Natural killer cell (primary cell): ENCODE measurements at regions not wholly inside any gene's neighbourhood (a gene's known extent, or its start where the extent isn't known, plus 50 kb on each side); places are given as distances from the start of the nearest gene placed in this dataset.

ENCODE experiments used
- ATAC-seq, 3 donors: fragments of 150-1000 bp in 2 of 3; fragments of 200-7000 bp in 1 of 3; cut with Tn5 transposase; 1 replicate in 1 of 3; 2 replicates in 2 of 3; pipeline ENCODE4 v1.10.0; 2021; ENCODE audit warnings: mild to moderate bottlenecking in 2 of 3, moderate library complexity in 2 of 3
- DNase-seq, 2 donors: peaks; one replicate each; pipeline versions ENCODE4 v3.0.0 to v3.0.0-alpha.2; 2013 to 2021; ENCODE audit warnings: mixed read lengths in 1 of 2
- H3K27ac ChIP-seq: one replicate; pipeline ENCODE4 v1.5.1; 2013; ENCODE audit warnings: mild to moderate bottlenecking, low read length
- H3K27me3 ChIP-seq: one replicate; pipeline ENCODE4 v1.6.1; 2013; ENCODE audit warnings: low read length; ENCODE audit not compliant: control insufficient read depth, insufficient read depth
- H3K36me3 ChIP-seq: one replicate; pipeline ENCODE4 v1.6.1; 2013; ENCODE audit warnings: low read length; ENCODE audit not compliant: control insufficient read depth, insufficient read depth
- H3K4me1 ChIP-seq: one replicate; pipeline ENCODE4 v1.6.1; 2013; ENCODE audit warnings: low read length; ENCODE audit not compliant: control insufficient read depth, insufficient read depth
- H3K4me3 ChIP-seq: one replicate; pipeline ENCODE4 v1.5.1; 2013; ENCODE audit warnings: low read length
- H3K9me3 ChIP-seq: one replicate; pipeline ENCODE4 v1.6.1; 2013; ENCODE audit warnings: low read length; ENCODE audit not compliant: control insufficient read depth, insufficient read depth
- H3K27ac Mint-ChIP-seq, 2 donors: one replicate each; pipeline ENCODE4 v1.8.0; 2022; ENCODE audit warnings: mild to moderate bottlenecking in 2 of 2, mixed read lengths in 2 of 2, moderate library complexity in 1 of 2
- H3K27me3 Mint-ChIP-seq, 2 donors: one replicate each; pipeline ENCODE4 v1.8.0; 2022; ENCODE audit warnings: low read depth in 2 of 2, mixed read lengths in 2 of 2
- H3K36me3 Mint-ChIP-seq: one replicate; pipeline ENCODE4 v1.8.0; 2022; ENCODE audit warnings: mixed read lengths
- H3K4me1 Mint-ChIP-seq, 2 donors: one replicate each; pipeline ENCODE4 v1.8.0; 2022; ENCODE audit warnings: mixed read lengths in 2 of 2
- H3K4me3 Mint-ChIP-seq: one replicate; pipeline ENCODE4 v1.8.0; 2022; ENCODE audit warnings: mild to moderate bottlenecking, moderate library complexity, mixed read lengths
- H3K9me3 Mint-ChIP-seq, 2 donors: one replicate each; pipeline ENCODE4 v1.8.0; 2022; ENCODE audit warnings: mixed read lengths in 2 of 2
- WGBS: methylation state at CpG from one replicate; pipeline ENCODE4 v1.1.7; 2013; ENCODE audit warnings: missing lambda C conversion rate; ENCODE audit not compliant: insufficient coverage; 5-methylcytosine and 5-hydroxymethylcytosine counted together
- intact Hi-C: fragments of 100-400 bp; cut with micrococcal nuclease; formaldehyde crosslinking; loops from one replicate; pipeline ENCODE4 v1.14.2; 2022
- TF ChIP-seq, protein P1 (sequence below): fragments of 200-600 bp; IDR thresholded peaks from one replicate; pipeline ENCODE4 v1.8.0; 2022; ENCODE audit warnings: antibody characterized with exemption

DNA sequence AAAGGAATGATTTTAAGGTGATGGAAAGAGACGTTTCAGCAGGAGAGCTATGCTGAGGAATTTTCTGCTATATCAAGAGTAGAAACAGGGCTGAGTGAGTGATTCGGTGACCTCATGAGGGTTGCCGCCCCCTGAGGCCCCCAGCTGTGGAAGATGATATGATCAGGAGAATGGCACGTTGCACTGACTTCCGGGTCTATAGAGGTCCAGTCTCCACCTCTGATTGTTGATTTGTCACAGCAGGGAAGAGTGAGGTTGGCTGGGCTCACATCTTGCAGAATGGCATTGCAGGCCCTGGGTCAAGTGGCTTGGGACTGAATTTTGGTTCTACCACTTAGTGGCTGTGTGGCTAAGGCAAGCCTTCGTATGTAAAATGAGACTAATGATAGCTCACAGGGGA, 205.1 kb downstream of the SNX19 start:
- Histone ChIP-seq H3K4me1 (no peaks in the 10 kb centered on the region), H3K9me3 (no peaks in the 10 kb centered on the region), H3K36me3 (no peaks in the 10 kb centered on the region), H3K27me3 (no peaks in the 10 kb centered on the region), H3K4me3 (no peak overlapping the region), H3K27ac (no peak overlapping the region)
- H3K9me3 Mint-ChIP-seq, result no peaks in the 10 kb centered on the region
- DNase-seq (no peak), ATAC-seq (no peak)
- no peaks in the 10 kb centered on the region for H3K36me3 Mint-ChIP-seq
- H3K27me3 Mint-ChIP-seq, result peaks cover 4 to 22% of the 10 kb centered on the region in 2 donors
- TF ChIP-seq, protein P1, sequence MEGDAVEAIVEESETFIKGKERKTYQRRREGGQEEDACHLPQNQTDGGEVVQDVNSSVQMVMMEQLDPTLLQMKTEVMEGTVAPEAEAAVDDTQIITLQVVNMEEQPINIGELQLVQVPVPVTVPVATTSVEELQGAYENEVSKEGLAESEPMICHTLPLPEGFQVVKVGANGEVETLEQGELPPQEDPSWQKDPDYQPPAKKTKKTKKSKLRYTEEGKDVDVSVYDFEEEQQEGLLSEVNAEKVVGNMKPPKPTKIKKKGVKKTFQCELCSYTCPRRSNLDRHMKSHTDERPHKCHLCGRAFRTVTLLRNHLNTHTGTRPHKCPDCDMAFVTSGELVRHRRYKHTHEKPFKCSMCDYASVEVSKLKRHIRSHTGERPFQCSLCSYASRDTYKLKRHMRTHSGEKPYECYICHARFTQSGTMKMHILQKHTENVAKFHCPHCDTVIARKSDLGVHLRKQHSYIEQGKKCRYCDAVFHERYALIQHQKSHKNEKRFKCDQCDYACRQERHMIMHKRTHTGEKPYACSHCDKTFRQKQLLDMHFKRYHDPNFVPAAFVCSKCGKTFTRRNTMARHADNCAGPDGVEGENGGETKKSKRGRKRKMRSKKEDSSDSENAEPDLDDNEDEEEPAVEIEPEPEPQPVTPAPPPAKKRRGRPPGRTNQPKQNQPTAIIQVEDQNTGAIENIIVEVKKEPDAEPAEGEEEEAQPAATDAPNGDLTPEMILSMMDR, result no peak
- intact Hi-C loops, result no loop called here
- no peak overlapping the region for H3K27ac Mint-ChIP-seq
- WGBS, result 85% methylated on average over 6 of the region's 6 CpGs
- no peaks in the 10 kb centered on the region for H3K4me1 Mint-ChIP-seq
- no peak overlapping the region for H3K4me3 Mint-ChIP-seq

DNA sequence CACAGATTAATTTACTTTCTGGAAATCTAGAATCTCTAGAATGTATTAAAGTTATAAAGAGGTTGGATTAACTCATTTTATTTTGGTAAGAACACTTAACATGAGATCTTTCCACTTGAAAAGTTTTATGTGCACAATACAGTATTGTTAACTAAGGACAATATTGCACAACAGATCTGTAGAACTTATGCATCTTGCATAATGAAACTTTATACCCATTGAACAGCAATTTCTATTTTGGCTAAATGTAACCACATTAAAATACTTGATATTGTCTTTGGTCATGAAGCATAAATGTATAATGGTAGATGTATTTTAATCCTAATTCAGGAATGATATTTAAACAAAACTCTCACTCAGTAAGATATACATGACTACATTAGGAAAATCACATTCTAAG, 203.8 kb downstream of the SNX19 start:
- no peak overlapping the region for H3K4me3 Mint-ChIP-seq

DNA sequence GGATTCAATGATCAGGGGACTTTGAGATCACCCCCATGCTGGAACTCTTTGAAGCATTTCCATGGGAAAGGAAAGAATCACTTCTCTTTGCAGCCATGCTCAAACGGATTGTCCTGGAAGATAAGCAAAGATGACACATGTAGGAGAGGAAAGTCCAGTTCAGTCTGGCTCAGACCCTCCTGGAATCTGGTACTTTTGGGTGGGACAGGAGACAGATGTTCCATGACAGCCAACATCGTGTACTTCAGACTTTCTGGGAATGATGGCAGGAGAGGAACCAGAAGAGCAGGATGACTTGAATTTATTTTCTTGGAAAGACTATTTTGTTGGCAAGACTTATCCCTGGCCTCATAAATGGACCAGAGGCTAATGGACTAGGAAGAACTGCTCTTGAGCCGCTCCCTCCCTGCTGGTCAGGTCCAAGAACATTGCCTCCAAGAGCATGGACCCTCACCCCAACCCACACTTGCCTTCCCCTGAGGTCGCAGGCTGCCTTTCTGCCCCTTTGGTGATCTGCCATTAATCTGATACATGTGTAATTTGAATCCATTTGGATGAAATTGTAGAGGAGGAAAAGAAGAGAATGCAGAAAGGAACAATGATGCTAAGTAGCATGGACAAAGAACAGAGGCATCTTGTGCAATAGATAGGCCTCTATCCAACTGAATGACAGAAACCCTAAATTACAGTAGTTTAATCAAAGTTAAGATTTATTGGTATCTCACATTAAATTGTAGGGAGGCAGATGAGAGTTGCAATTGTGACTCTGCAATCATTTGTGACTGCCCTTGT, 201.0 kb downstream of the SNX19 start:
- no peaks in the 10 kb centered on the region for H3K27me3 ChIP-seq
- TF ChIP-seq, protein P1, result no peak
- Mint-ChIP-seq H3K4me3 (no peak overlapping the region), H3K36me3 (no peaks in the 10 kb centered on the region), H3K27me3 (peaks cover 4 to 16% of the 10 kb centered on the region in 2 donors), H3K4me1 (no peaks in the 10 kb centered on the region), H3K9me3 (no peaks in the 10 kb centered on the region), H3K27ac (no peak overlapping the region)
- no peaks in the 10 kb centered on the region for H3K9me3 ChIP-seq
- 77% methylated on average over 4 of the region's 4 CpGs for WGBS
- H3K4me3 ChIP-seq, result no peak overlapping the region
- intact Hi-C loops, result no loop called here
- H3K4me1 ChIP-seq, result no peaks in the 10 kb centered on the region
- ATAC-seq (no peak), DNase-seq (no peak)
- no peaks in the 10 kb centered on the region for H3K36me3 ChIP-seq
- H3K27ac ChIP-seq, result no peak overlapping the region

More for the DNA sequence above, 203.8 kb downstream of the SNX19 start:
- Mint-ChIP-seq H3K36me3 (no peaks in the 10 kb centered on the region), H3K4me1 (no peaks in the 10 kb centered on the region), H3K27me3 (peaks cover 4 to 18% of the 10 kb centered on the region in 2 donors), H3K27ac (no peak overlapping the region), H3K9me3 (no peaks in the 10 kb centered on the region)
- H3K27ac ChIP-seq, result no peak overlapping the region
- H3K4me3 ChIP-seq, result no peak overlapping the region
- ATAC-seq (no peak), DNase-seq (no peak)
- H3K36me3 ChIP-seq, result no peaks in the 10 kb centered on the region
- TF ChIP-seq, protein P1, result no peak
- H3K9me3 ChIP-seq, result no peaks in the 10 kb centered on the region
- intact Hi-C loops, result no loop called here
- no peaks in the 10 kb centered on the region for H3K27me3 ChIP-seq
- H3K4me1 ChIP-seq, result no peaks in the 10 kb centered on the region

DNA sequence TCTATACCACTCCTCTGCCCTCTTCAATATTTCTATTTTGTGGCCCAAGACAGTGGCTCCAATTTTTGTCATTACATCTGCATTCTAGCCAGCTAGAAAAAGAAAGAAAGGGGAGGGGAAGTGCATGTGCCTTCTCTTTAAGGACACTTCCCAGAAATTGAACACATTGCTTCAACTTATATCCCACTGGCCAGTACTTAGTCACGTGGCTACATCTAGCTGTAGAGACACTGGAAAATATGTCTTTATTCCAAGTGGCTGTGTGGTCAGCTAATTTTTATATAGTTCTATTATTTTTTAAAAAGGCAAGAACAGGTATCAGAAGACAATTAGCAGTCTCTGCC, 200.4 kb downstream of the SNX19 start:
- Mint-ChIP-seq H3K27me3 (peaks cover 4 to 16% of the 10 kb centered on the region in 2 donors), H3K36me3 (no peaks in the 10 kb centered on the region), H3K27ac (no peak overlapping the region), H3K4me3 (no peak overlapping the region), H3K4me1 (no peaks in the 10 kb centered on the region), H3K9me3 (no peaks in the 10 kb centered on the region)
- intact Hi-C loops, result no loop called here
- WGBS, result 0% methylated on average over 1 of the region's 1 CpG
- Histone ChIP-seq H3K4me1 (no peaks in the 10 kb centered on the region), H3K9me3 (no peaks in the 10 kb centered on the region), H3K27me3 (no peaks in the 10 kb centered on the region), H3K4me3 (no peak overlapping the region), H3K27ac (no peak overlapping the region), H3K36me3 (no peaks in the 10 kb centered on the region)
- TF ChIP-seq, protein P1, result no peak
- ATAC-seq, result no peak
- DNase-seq, result no peak
